ENCODE measurements at regions not wholly inside any gene's neighbourhood (a gene's known extent, or its start where the extent isn't known, plus 50 kb on each side); places are given as distances from the start of the nearest gene placed in this dataset.

DNA sequence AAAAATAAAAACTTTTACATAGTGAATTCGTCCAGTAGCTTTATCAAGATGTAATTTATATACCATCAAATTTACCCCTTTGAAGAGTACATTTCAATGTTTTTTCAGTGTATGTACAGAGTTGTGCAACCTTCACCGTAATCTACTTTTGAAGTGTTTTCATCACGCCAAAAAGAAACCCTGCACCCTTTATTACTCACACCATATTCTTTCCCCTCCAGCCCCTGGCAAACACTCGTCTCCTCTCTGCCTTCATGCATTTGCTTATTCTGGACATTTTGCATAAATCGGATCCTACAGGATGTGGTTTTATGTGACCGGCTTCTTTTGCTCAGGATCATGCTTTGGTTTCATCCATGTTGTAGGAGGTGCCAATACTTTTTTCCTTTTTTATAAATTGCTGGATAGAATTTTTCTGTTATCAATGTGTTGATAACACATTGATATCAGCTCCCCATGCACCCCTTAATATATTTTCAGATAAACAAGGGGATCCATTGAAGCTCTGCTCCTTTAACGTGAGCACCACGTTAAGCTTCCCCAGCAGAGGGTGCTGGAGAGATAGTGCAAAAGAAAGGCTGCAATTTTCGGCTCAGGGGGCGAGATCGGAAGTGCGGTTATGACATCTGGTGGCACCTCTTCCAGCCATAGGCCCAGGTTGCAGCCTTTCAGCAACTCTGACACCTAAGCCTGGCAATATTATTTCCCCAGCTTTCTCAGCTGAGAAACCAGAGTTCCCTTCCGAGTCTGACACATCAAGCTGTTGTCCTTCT is 100.1 kb upstream of the VCX3B start:
- peak; percentile 35 for DNase-seq
- H3K4me3 ChIP-seq, result no peak overlapping the region

DNA sequence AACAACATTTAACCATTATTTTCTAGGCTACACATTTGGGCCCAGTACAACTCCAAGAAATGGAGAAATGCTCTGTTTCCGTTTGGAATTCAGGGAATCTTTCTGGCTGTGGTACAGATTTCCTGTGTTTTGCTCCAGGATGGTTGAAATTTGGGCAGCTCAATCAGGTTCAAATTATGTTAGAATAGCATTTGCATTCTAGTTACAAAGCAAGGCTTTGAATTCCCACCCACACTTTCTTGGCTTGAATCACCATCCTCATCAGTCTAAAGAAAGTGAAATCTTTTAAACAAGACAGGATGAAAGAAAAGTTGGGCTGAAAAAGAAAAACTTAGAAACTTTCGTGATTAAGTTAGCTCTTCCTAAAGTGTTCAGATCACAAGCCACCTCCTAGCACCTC is 98.1 kb upstream of the VCX3B start:
- TF ChIP-seq, protein P1, sequence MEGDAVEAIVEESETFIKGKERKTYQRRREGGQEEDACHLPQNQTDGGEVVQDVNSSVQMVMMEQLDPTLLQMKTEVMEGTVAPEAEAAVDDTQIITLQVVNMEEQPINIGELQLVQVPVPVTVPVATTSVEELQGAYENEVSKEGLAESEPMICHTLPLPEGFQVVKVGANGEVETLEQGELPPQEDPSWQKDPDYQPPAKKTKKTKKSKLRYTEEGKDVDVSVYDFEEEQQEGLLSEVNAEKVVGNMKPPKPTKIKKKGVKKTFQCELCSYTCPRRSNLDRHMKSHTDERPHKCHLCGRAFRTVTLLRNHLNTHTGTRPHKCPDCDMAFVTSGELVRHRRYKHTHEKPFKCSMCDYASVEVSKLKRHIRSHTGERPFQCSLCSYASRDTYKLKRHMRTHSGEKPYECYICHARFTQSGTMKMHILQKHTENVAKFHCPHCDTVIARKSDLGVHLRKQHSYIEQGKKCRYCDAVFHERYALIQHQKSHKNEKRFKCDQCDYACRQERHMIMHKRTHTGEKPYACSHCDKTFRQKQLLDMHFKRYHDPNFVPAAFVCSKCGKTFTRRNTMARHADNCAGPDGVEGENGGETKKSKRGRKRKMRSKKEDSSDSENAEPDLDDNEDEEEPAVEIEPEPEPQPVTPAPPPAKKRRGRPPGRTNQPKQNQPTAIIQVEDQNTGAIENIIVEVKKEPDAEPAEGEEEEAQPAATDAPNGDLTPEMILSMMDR (IDR thresholded peaks at IDR 0.05), result no peak
- intact Hi-C loops (cut with DNase I), result no loop called here
- H3K27me3 ChIP-seq (ENCODE audit: low read depth), result no peaks in the 10 kb centered on the region
- ATAC-seq (no peak), DNase-seq (no peak)
- no peaks in the 10 kb centered on the region for H3K36me3 ChIP-seq
- H3K4me1 ChIP-seq, result no peaks in the 10 kb centered on the region
- H3K4me3 ChIP-seq, result no peak overlapping the region
- no peak overlapping the region for H3K27ac ChIP-seq
- no peaks in the 10 kb centered on the region for H3K9me3 ChIP-seq

More for the DNA sequence above, 100.1 kb upstream of the VCX3B start:
- ATAC-seq, result peak in 1 of 2 donors; percentile 78
- Histone ChIP-seq H3K9me3 (no peaks in the 10 kb centered on the region), H3K27me3 (ENCODE audit: low read depth) (no peaks in the 10 kb centered on the region), H3K36me3 (no peaks in the 10 kb centered on the region), H3K4me1 (no peaks in the 10 kb centered on the region), H3K27ac (no peak overlapping the region)
- TF ChIP-seq, protein P1 (IDR thresholded peaks at IDR 0.05), result peak; percentile 25
- intact Hi-C loops (cut with DNase I), result no loop called here

DNA sequence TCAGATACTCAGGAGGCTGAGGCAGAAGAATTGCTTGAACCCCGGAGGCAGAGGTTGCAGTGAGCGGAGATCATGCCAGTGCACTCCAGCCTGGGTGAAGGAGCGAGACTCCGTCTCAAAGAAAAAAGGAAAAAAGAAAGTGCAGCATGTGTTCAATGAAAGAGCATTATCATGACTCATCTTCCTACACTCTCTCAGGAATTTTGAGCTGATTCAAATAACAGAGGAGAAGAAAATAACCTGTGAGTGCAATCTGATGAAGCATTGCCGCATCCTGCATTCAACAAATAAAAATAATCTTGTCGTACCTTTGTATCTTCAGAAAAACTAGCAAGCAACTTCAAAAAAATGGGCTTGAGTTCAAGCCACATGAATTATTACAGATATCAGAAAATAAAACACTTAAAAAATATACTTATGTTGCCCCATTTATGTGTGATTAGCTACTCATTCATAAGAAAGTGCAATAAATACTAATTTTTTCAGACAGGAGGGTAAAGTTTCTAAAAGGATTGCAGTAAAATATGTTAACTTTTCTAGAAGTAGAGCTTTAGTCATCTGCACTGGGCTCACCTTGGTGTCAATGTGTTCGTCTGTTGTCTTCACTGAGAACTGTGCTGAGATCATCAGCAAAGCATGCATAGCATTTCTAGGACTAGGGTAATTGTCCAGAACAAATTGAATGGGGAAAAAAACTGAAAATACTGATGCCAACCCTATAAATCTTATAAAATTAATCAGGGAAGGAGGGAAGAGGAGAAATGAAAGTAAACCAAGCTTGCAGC is 90.4 kb upstream of the VCX3B start:
- DNase-seq (no peak), ATAC-seq (no peak)
- Histone ChIP-seq H3K4me3 (no peak overlapping the region), H3K36me3 (no peaks in the 10 kb centered on the region), H3K27me3 (ENCODE audit: low read depth) (no peaks in the 10 kb centered on the region), H3K4me1 (no peaks in the 10 kb centered on the region), H3K27ac (no peak overlapping the region), H3K9me3 (no peaks in the 10 kb centered on the region)
- TF ChIP-seq, protein P1 (IDR thresholded peaks at IDR 0.05), result no peak
- intact Hi-C loops (cut with DNase I), result no loop called here

DNA sequence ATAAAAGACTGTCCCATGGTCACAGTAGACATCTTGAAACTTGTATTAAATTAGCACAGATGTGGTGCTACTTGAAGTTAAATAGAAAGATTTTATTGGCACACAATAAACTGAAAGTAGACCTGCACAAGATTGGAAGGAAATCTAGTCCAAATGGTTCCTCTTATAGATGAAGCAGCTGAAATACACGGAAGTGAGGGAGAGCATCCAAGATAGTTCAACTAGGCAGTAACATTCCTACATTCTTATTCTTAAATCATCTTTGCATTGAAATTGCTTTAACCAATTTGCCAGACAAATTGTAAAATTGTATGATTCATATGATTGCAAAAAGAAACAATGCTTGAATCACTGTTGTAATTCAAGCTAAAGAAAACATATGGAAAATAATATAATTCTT is 87.6 kb upstream of the VCX3B start:
- TF ChIP-seq, protein P1 (IDR thresholded peaks at IDR 0.05), result no peak
- H3K9me3 ChIP-seq, result no peaks in the 10 kb centered on the region
- H3K27ac ChIP-seq, result no peak overlapping the region
- H3K27me3 ChIP-seq (ENCODE audit: low read depth), result no peaks in the 10 kb centered on the region
- intact Hi-C loops (cut with DNase I), result no loop called here
- DNase-seq (no peak), ATAC-seq (no peak)
- H3K36me3 ChIP-seq, result no peaks in the 10 kb centered on the region
- H3K4me3 ChIP-seq, result no peak overlapping the region
- no peaks in the 10 kb centered on the region for H3K4me1 ChIP-seq

DNA sequence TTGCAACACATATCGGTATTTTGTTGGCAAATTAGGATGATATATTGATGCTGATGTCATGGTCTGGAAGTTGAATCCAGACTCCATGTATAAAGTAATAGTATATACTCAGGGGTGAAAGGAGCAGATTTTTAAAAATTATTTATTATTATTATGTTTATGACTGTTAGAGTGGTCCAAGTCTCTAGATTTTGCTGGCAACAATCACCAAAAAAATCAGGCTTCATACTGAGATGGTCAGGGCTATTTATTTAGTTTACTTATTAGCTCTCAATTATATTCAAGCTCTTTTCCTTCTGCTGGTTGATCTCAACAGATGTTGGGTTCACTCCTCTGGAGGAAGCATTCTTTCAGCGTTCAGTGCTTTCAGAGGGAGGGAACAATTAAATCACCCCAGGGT is 73.9 kb upstream of the VCX3B start:
- Histone ChIP-seq H3K4me3 (no peak overlapping the region), H3K27ac (no peak overlapping the region), H3K27me3 (ENCODE audit: low read depth) (no peaks in the 10 kb centered on the region), H3K9me3 (no peaks in the 10 kb centered on the region), H3K4me1 (no peaks in the 10 kb centered on the region), H3K36me3 (no peaks in the 10 kb centered on the region)
- no peak for DNase-seq
- TF ChIP-seq, protein P1 (IDR thresholded peaks at IDR 0.05), result no peak
- ATAC-seq, result no peak
- intact Hi-C loops (cut with DNase I), result no loop called here

Data from lower lobe of right lung (tissue), 2 donors.